ENCODE measurements at regions not wholly inside any gene's neighbourhood (a gene's known extent, or its start where the extent isn't known, plus 50 kb on each side); places are given as distances from the start of the nearest gene placed in this dataset.

DNA sequence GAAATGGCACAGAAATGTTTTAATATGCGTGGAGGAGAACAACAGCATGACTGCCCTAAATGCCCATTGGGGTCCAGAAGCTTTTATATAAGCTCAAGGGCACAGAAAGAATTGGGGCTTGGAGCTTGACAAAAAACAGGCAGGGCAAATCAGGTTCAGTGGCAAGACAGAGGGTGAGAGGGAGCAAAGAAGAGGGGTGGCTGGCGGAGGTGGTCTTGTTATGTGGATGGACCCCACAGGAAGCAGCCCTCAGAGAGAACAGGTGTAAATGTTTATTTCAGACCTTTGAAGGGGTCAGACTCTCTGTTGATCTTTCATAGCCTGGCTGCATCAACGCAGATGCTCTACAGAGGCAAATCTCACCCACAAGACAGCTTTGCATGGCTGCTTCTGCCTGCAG lies 213.1 kb upstream of the B3GAT1 start:
- no peak for DNase-seq (ENCODE audit: low read depth)

DNA sequence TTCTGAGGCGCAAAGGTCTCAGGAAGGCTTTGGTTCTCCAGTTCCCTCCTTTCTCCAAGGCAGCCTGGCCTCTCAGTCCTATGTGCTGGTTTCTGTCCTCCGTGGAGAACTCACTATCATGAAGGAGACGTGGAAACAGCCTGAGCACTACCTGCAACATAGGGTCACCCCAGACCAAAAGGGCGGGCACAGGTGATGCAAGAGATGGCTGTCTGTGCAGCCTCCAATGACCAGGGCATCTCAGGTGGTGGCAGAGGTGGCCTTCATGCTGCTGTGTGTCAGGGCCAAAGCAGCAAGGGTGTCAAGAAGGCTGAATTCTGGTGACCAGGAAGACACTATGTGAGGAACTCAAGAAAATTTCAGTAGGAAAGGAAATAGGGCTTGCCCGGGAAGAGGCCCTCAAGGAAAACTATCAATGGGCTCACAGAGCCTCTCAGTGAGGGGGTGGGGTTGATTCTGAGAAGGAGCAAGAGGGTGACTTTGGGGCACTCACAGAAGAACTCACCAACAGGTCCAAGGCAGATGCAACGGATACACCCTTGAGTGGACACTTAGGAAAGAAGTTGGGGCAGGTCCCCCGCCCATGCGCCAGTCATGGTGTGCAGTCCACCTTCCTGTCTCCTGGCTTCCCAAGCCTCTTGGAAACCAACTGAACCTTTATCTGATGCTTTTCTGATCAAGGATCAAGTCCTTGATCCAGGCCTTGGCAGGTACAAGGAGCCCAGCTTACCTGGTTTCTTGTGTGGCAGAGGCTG lies 212.3 kb upstream of the B3GAT1 start:
- no peak for DNase-seq (ENCODE audit: low read depth)

DNA sequence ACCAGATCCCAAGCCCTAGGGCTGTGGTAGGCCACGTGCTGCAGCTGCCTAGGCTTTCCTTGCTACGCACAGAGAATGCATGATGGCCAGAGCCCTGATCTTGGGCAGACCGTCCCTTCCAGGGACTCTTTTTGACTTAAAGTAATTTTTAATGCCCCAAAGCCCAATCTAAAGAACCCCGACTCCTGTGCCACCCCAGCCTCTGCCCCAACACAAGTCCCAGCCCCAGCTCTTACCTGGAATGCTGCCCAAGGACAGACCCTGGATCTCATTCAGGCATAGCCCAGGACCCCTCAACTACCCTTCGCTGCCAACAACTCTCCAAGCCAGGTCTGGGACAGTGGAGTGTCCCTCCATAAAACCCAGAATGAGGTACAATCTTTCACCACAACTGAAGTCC lies 211.7 kb upstream of the B3GAT1 start:
- DNase-seq (ENCODE audit: low read depth) = no peak

DNA sequence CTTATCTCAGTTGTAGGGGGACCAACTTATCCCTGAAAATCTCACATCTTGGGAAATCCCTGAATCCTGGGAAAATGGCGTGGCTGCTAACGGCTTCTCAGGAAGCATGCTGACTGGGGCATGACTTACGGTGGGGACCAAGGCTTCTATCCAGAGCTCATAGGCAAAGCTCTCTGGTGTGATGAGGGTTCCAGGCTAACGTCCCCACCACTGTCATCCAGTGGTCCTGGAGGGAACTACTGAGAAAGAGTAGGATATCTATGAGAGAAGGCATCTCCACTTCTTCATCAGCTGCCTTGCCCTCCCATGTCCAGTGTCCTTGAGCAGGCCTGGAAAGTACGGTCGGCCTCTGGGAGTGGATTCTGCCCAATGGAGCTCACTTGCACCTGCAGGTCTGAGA lies 210.4 kb upstream of the B3GAT1 start:
- DNase-seq (ENCODE audit: low read depth) = no peak

DNA sequence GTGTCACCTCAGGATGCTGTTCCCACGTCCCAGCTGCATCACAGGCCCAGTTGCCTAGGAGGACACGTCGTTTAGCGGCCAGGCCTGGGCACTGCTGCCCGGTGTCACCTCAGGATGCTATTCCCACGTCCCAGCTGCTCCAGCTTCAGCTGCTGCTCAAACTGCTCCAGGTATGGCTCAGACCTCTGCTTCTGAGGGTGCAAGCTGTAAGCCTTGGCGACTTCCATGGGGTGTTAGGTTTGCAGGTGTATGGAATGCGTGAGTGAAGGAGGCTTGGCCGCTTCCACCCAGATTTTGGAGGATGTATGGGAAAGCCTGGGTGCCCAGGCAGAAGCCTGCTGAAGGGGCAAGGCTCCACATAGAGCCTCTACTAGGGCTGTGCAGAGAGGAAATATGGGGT lies 205.3 kb upstream of the B3GAT1 start:
- DNase-seq (ENCODE audit: low read depth) = no peak

DNA sequence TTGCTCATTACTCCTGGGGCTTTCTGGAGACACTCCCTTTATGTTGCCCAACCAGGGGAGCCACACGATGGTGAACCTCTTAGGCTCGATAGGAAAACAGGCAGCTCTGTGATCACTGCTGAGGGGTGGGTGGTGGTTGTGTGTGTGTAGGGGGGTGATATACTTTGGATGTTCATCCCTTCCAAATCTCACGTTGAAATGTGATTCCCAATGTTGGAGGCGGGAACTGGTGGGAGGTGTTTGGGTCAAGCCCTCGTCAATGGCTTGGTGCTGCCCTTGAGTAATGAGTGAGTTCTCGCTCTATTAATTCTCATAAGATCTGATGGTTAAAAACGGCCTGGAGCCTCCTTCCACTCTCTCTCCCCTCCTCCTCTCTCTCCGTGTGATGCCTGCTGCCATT lies 204.0 kb upstream of the B3GAT1 start:
- DNase-seq (ENCODE audit: low read depth) = no peak

DNA sequence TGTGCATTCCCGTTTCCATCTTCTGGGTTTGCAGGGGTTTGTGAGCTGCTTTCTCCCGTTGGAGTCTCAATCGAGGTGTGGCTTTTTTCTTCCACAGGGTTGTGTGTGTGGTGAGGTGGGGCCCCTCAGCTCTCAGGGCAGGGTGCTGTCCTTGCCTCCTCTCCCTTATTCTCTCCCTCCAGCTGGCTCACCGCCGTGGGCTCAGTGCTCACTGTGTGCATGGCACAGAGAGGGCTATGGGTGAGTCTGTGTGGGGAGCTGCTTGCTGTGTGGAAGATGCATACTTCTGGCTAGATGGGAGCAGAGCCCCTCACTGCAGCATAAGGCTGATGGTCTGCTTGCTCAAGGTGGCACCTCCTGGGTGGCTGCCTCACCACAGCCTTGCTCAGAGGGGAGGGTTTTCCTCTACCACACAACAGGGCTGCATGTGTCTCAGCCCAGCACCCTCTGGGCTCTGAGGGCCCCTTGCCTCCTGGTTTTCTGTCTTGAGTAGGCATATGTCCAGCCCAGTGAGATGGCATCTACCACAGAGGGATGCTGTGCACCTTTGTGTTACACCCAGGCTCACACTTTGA lies 203.1 kb upstream of the B3GAT1 start:
- DNase-seq (ENCODE audit: low read depth) = no peak

DNA sequence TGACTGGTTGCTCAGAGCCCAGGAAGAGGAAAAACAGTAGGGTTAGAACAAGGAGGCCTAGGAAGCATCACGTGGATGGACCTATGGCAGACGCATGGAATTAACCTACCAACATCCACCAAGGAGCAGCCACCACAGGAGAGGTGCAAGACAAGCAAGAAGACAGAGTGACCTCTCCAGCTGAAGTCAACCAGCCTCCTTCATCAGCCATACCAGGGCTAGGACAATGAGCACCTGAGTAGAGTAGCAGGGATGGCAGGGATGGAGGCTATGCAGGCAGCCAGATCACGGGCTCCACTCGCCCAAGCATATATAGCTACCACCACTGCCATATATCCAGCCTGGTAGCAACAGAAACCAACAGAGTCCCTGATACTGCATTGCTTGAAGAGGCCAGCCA lies 202.1 kb upstream of the B3GAT1 start:
- no peak for DNase-seq (ENCODE audit: low read depth)

DNA sequence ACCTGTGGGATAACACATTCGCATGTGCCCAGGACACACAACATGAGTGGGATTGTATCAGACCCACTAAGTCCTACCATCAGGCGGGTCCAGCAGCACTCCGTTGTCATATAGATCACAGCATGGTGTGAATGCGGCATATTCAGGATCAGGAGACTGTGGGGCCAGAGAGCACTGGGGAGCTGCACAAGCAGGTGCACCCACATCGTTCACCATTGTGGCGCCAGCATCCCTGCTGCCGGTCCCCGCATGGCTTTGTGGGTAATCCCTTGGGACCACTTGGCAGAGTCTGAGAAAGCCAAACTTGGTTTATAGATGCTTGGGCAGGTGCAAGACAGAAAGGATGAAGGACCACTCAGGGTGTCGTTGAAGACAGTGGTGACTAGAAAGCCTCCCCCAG lies 201.6 kb upstream of the B3GAT1 start:
- DNase-seq (ENCODE audit: low read depth) = no peak

DNA sequence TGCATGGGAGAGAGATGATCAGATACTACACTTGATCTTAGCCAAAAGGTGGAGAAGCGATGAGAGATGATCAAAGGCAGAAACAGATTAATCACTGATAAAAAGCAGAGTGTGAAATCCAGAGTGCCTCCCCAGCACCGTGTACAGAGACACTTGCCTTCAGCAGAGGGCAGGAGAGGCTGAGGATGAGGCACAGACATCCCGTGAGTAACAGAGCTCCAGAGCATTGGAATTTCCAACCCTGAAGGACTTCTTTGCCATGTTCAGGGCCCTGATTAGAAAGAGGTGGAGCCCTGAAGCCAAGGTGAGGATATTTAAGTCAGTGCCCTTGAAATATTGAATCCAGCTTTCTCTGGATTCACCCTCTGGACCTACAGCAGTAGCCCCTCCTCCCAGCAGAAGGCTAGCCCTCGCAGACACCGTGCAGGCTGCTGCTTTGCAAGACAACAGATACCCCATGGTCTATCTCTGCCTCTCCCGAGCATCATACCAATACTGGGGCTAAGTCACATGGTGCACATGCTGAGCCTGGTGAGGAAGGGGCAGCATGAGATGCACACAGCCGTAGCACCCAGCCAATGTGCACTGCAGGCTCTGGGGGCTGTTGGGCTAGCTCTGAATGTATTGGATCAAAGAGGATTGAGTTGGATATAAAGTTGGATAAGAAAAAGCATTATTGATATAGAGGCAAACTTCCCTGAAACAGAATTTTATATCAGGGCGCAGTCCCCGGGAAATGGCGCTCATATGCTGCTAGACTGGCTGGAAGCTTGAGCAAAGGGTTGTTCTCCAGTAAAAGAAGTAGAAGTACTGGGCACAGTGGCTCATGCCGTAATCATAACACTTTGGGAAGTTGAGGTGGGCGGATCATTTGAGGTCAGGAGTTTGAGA lies 200.3 kb upstream of the B3GAT1 start:
- DNase-seq (ENCODE audit: low read depth) = no peak

DNA sequence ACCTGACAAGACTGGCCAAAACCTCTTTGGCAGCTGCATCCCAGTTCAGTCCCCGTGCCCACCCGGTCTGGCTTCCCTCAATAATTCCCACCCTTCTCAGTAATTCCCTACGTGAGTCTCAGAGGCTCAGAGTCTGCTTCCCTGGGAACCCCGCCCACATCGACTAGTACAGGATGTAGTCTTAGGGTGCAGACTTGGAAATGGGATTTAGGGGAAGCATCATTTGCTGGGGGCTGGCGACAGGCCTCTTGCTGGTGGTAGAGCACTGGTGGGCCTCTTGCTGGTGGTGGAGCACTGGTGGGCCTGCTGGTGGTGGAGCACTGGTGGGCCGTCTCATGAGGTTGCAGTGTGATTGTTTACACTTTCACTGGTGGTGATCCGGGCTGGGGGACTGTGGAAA lies 199.5 kb upstream of the B3GAT1 start:
- no peak for DNase-seq (ENCODE audit: low read depth)

DNA sequence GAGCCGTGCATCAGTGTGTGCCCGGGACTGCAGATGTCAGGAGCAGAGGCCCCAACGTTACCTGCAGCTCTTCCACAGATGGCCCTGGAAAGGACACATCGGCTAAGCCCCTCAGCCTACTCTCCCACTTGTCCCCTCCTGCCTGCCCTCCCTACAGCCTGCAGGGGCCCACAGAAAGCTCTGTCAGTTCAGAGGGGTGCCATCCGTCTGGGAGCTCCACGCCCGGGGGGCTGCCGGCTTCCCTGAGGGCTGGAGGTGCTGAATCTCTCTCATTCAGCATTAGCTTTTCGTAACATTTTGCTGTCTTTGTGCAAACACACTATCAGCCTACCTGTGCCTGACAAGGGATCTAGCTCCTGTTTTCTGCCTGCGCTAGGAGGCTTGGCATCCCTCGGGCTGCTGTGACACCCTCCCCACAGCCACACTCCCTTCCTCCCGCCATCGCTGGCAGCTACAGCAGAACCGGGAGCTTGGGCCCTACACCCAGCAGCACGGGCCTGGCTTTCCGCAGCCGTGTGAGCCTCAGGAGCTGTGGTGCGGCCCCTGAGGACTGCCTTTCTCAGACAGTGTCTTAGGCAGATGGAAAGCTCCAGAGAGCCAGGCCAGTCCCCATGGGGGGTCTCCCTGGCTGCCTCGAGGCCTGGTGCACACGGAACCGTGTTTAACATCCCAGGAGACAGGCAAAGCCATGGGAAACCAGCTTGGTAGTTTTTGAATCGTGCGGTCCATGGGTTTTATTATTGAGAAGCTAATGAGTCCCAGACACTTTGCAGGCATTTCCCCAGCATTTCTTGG lies 198.3 kb upstream of the B3GAT1 start:
- no peak for DNase-seq (ENCODE audit: low read depth)

DNA sequence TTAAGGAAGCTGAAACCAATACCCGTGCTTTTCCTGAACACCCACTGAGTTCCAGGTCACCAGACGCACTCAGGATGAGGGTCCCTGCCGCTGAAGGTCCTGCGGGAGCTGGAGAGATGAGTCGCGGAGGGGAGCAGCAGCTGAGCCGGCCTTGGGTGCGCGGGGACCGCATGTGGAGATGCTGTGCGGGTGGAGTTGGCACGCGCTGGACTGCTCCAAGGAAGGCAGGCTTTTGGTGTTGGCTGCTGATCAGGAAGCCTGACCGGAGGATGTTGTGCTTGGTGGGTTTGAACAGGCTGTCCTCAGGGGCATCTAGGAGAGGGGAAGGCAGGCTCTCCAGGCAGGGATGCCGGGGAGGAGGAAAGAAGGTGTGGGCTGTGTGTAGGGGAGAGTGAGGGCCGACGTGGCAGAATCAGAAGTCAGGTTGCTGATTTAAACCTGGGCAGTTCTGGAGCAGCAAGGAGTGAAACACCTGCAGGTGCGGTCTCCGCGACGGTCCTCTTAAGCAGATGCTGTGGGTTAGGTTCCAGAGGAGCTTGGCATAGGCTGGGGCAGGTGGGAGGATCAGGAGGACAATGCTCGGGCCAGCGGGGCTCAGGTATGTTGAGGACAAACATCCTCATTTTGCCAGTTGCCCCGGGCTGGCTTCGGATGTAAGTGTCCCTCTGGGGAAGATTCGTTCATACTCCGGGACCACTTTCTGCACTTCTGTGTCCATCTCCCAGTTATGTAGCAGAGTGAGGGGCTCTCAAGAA lies 197.5 kb upstream of the B3GAT1 start:
- no peak for DNase-seq (ENCODE audit: low read depth)

DNA sequence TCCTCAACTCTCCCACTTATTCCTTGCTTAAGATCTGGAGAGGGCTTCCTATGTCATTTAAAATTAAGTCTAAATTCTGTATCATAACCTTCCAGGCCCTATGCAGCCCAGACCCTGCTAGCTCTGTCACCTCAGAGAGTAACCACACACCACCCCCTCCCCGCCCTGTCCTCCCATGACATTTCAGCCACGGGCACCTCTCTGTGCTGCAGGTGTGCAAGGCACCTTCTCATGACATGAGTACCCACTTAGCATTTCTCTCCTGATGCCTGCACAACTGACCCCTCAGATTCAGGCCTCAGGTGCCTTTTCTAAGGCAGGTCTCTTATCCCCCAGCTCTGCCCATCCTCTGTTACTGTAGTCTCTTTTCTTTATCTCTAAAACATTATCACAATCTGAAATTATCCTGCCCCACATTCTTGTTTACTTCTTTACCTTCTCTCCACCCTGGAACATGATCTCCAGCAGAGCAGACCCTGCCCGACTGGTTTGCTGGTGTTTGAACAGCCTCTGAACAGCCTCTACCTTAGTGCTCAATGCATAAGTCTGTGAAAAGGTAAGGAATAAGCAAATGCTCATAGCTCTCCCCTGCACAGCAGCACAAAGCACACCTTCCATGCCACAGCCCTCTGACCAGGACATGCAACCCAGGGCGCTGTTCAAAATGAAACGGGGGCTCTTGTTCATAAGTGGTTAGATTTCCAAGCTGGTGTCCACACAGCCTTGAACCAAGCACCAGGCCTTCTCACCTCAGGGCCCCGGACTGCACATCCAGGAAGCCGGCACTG lies 196.1 kb upstream of the B3GAT1 start:
- no peak for DNase-seq (ENCODE audit: low read depth)

DNA sequence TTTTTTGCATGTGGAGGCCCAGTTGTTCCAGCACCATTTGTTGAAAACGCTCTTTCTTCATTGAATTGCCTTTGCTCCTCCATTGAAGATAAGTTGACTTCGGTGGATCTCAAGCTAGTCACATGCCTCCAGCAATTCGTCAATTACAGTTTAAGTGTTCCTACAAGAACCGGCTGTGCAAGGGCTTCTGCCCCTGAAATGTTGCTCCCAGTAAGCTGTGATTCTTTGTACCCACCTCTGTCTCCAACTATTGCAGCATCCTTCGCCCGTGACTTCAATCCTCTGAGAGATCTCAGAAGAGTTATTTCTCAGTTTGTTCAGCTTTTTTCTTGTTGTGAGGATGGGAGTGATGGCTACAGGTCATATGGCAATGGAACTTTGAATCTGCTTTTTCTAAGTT lies 194.2 kb upstream of the B3GAT1 start:
- no peak for DNase-seq (ENCODE audit: low read depth)

DNA sequence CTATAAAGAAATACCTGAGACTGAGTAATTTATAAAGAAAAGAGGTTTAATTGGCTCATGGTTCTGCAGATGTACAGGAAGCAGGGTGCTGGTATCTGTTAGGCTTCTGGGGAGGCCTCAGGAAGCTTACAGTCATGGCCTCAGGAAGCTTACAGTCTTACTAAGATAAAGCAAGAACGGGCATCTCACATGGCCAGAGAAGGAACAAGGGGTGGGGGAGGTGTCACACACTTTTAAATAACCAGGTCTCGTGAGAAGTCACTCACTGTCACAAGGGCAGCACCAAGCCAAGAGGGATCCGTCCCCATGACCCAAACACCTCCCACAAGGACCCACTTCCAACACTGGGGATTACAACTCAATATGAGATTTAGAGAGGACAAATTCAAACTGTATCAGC lies 192.8 kb upstream of the B3GAT1 start:
- no peak for DNase-seq (ENCODE audit: low read depth)

DNA sequence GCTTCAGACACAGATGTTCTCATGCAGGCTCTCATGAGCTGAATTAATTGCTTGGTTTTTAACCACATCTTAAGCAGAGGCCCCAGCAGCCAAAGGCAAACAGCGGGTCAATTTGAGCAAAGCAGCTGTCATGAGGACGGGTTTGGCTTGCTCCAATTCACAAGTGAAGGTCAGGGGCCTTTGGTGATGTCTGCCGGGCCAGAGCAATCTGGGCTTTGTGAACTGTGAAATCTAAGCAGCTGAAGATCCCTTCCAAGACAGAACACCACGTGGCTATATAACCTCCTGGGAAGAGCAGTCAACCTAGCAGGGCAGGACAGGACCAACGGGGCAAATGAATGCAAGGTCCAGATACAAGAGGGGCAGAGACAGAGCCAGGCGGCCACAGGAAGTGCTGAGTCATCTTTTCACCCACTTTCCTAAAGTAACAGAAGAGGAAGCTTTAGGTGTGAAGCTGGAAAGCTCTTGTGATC lies 187.3 kb upstream of the B3GAT1 start:
- no peak for DNase-seq (ENCODE audit: low read depth)

DNA sequence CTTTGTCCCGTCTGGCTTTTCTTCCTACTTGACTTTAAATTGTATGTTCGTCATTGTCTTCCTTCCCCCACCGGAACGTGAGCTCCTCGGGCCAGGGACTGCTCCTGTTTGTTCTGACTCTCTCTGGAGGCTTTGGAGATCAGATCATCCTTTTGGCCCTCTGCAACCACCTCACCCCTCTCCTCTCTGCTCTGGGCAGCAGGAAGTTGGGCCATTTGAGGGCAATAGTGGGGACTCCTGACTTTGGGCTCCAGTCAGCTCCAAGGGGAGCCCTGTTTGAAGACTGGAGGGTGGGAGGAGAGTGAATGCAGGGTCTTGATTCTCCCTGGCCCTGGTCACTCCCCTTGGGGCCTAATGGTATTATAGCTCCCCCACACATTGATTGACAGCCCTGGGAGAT lies 186.3 kb upstream of the B3GAT1 start:
- DNase-seq (ENCODE audit: low read depth) = no peak

DNA sequence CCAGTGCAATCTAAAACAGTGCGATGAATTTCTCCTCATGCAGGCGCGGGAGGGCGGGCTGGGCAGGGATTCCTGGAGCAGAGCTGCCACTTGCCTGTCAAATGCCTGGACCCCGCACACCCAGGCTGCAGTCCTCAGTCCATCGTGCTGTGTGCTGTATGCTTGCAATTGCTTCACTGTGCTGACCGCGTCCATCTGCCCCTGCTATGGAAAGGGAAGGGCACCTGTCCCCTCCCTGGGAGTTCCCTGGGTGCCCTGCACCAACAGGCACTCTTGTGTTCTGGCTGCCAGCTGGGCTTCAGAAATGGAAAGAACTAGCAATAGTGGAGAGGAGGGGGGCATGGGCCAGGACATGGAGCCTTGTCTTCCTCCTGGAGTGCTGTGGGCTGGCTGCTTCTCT lies 185.4 kb upstream of the B3GAT1 start:
- no peak for DNase-seq (ENCODE audit: low read depth)

DNA sequence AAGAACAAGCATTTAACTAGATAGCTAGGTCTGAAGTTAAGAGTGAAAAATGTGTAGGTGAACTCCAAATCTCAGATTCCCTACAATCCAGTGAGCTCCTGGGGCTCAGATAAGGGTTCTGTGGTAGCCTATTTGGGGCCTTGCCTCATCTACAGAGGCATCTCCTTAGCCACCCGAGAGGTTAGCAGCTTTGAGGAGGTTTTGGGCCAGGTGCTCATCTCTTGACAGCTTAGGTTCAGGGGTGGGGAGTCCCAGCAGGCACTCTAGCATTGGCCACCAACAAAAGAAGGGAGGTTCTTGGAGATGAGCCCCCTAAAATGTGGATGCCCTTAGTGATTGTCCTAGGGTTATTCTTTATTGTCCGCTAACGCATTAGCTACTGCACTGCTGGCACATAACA lies 184.4 kb upstream of the B3GAT1 start:
- no peak for DNase-seq (ENCODE audit: low read depth)
